GM10266 (cell line): ENCODE measurements at regions not wholly inside any gene's neighbourhood (a gene's known extent, or its start where the extent isn't known, plus 50 kb on each side); places are given as distances from the start of the nearest gene placed in this dataset.

Source experiments
- DNase-seq: peaks from one replicate; pipeline ENCODE4 v3.0.0; 2012; ENCODE audit errors: extremely low spot score
- CTCF ChIP-seq: IDR thresholded peaks from 2 replicates; pipeline ENCODE4 v1.5.1; 2012; ENCODE audit warnings: mild to moderate bottlenecking, low read depth; ENCODE audit not compliant: control insufficient read depth, insufficient read depth; ENCODE audit errors: missing control alignments

GRCh38 chr10:129093641-129094040 is 373.4 kb upstream of the MGMT start:
- DNase-seq = no peak
- no peak for TF ChIP-seq CTCF

GRCh38 chr10:129094233-129094632 is 372.8 kb upstream of the MGMT start:
- TF ChIP-seq CTCF = no peak
- no peak for DNase-seq

- DNase-seq = no peak
- TF ChIP-seq CTCF = no peak
These were observed 372.2 kb upstream of the MGMT start for GRCh38 chr10:129094861-129095260.

- no peak for DNase-seq
These were observed 371.4 kb upstream of the MGMT start for GRCh38 chr10:129095680-129096064.

GRCh38 chr10:129096065-129096984 is 370.7 kb upstream of the MGMT start:
- no peak for DNase-seq
- TF ChIP-seq CTCF = no peak

More at GRCh38 chr10:129095680-129096064, 371.4 kb upstream of the MGMT start:
- no peak for TF ChIP-seq CTCF

GRCh38 chr10:129097776-129098330 is 369.2 kb upstream of the MGMT start:
- no peak for DNase-seq
- no peak for TF ChIP-seq CTCF

GRCh38 chr10:129098517-129098916 is 368.5 kb upstream of the MGMT start:
- TF ChIP-seq CTCF = no peak
- no peak for DNase-seq
